Kidney epithelial cell (primary cell): ENCODE measurements at regions not wholly inside any gene's neighbourhood (a gene's known extent, or its start where the extent isn't known, plus 50 kb on each side); places are given as distances from the start of the nearest gene placed in this dataset.

ENCODE experiments used
- DNase-seq: peaks from one replicate; pipeline ENCODE4 v3.0.0-alpha.2; 2010; ENCODE audit warnings: low read depth
- H3K27me3 ChIP-seq: 2 replicates; pipeline ENCODE4 v1.6.0; 2011; ENCODE audit warnings: low read length; ENCODE audit not compliant: control insufficient read depth, insufficient read depth
- H3K36me3 ChIP-seq: 2 replicates; pipeline ENCODE4 v1.5.1; 2011; ENCODE audit warnings: low read length; ENCODE audit not compliant: control insufficient read depth, insufficient read depth
- H3K4me3 ChIP-seq: 2 replicates; pipeline ENCODE4 v1.5.1; 2011; ENCODE audit warnings: low read depth, mild to moderate bottlenecking, control low read depth, low read length
- CTCF ChIP-seq: IDR thresholded peaks from 2 replicates; pipeline ENCODE4 v1.5.1; 2011; ENCODE audit warnings: mild to moderate bottlenecking, moderate library complexity, low read length, control low read depth, inconsistent platforms; ENCODE audit not compliant: insufficient read depth, poor library complexity, severe bottlenecking

- no peak for DNase-seq
- H3K36me3 ChIP-seq = no peaks in the 10 kb centered on the region
- no peaks in the 10 kb centered on the region for H3K27me3 ChIP-seq
- no peak for TF ChIP-seq CTCF
- H3K4me3 ChIP-seq = no peak overlapping the region
These were observed 223.0 kb downstream of the NRIP1 start for GRCh38 chr21:14841511-14842472.

- H3K27me3 ChIP-seq = no peaks in the 10 kb centered on the region
- no peak for TF ChIP-seq CTCF
These were observed 226.4 kb downstream of the NRIP1 start for GRCh38 chr21:14838400-14838799.

GRCh38 chr21:14836950-14837349 is 227.8 kb downstream of the NRIP1 start:
- no peak overlapping the region for H3K4me3 ChIP-seq
- H3K36me3 ChIP-seq = no peaks in the 10 kb centered on the region
- TF ChIP-seq CTCF = no peak
- no peaks in the 10 kb centered on the region for H3K27me3 ChIP-seq
- DNase-seq = no peak

More at GRCh38 chr21:14838400-14838799, 226.4 kb downstream of the NRIP1 start:
- Histone ChIP-seq H3K4me3 (no peak overlapping the region), H3K36me3 (no peaks in the 10 kb centered on the region)
- DNase-seq = no peak

- no peak for TF ChIP-seq CTCF
- Histone ChIP-seq H3K27me3 (no peaks in the 10 kb centered on the region), H3K4me3 (no peak overlapping the region), H3K36me3 (no peaks in the 10 kb centered on the region)
- no peak for DNase-seq
These were observed 231.0 kb downstream of the NRIP1 start for GRCh38 chr21:14833666-14834351.

GRCh38 chr21:14833241-14833640 is 231.6 kb downstream of the NRIP1 start:
- no peaks in the 10 kb centered on the region for H3K36me3 ChIP-seq
- no peak for TF ChIP-seq CTCF
- DNase-seq = no peak
- H3K27me3 ChIP-seq = no peaks in the 10 kb centered on the region
- H3K4me3 ChIP-seq = no peak overlapping the region
